COLO829 (cell line): ENCODE measurements at regions not wholly inside any gene's neighbourhood (a gene's known extent, or its start where the extent isn't known, plus 50 kb on each side); places are given as distances from the start of the nearest gene placed in this dataset.

ENCODE experiments used
- DNase-seq: peaks from one replicate; pipeline ENCODE4 v3.0.0; 2012; ENCODE audit warnings: low spot score

GRCh38 chr4:123939621-123940020 lies 543.0 kb downstream of the SPRY1 start:
- DNase-seq, result peak; percentile 37

- DNase-seq, result no peak
Observed at GRCh38 chr4:123940604-123941003, 544.0 kb downstream of the SPRY1 start.

- DNase-seq, result peak; percentile 69
Observed at GRCh38 chr4:123941306-123941705, 544.7 kb downstream of the SPRY1 start.

- DNase-seq, result no peak
Observed at GRCh38 chr4:123943976-123944375, 547.4 kb downstream of the SPRY1 start.

- DNase-seq, result no peak
Observed at GRCh38 chr4:123945301-123945700, 548.7 kb downstream of the SPRY1 start.

GRCh38 chr4:123950530-123950929 lies 553.9 kb downstream of the SPRY1 start:
- DNase-seq, result no peak

GRCh38 chr4:123952530-123953274 lies 556.1 kb downstream of the SPRY1 start:
- no peak for DNase-seq

- DNase-seq, result no peak
Observed at GRCh38 chr4:123953566-123953965, 557.0 kb downstream of the SPRY1 start.

- DNase-seq, result no peak
Observed at GRCh38 chr4:123954220-123954619, 557.6 kb downstream of the SPRY1 start.

GRCh38 chr4:123955167-123955800 lies 558.7 kb downstream of the SPRY1 start:
- DNase-seq, result no peak

GRCh38 chr4:123956204-123956603 lies 559.6 kb downstream of the SPRY1 start:
- DNase-seq, result no peak

- DNase-seq, result no peak
Observed at GRCh38 chr4:123966990-123967769, 570.6 kb downstream of the SPRY1 start.

- no peak for DNase-seq
Observed at GRCh38 chr4:123972031-123972430, 575.4 kb downstream of the SPRY1 start.

- DNase-seq, result no peak
Observed at GRCh38 chr4:123974386-123975149, 578.0 kb downstream of the SPRY1 start.

- DNase-seq, result no peak
Observed at GRCh38 chr4:123976285-123976684, 579.7 kb downstream of the SPRY1 start.

- no peak for DNase-seq
Observed at GRCh38 chr4:123976819-123977218, 580.2 kb downstream of the SPRY1 start.

- no peak for DNase-seq
Observed at GRCh38 chr4:123977641-123978081, 581.1 kb downstream of the SPRY1 start.

GRCh38 chr4:123978637-123979036 lies 582.0 kb downstream of the SPRY1 start:
- DNase-seq, result no peak

GRCh38 chr4:123980736-123981300 lies 584.2 kb downstream of the SPRY1 start:
- DNase-seq, result no peak

GRCh38 chr4:123984886-123985285 lies 588.3 kb downstream of the SPRY1 start:
- no peak for DNase-seq

- peak; percentile 46 for DNase-seq
Observed at GRCh38 chr4:123986268-123986798, 589.7 kb downstream of the SPRY1 start.

- DNase-seq, result no peak
Observed at GRCh38 chr4:123987408-123987807, 590.8 kb downstream of the SPRY1 start.
